Ishikawa (cell line): ENCODE measurements at regions not wholly inside any gene's neighbourhood (a gene's known extent, or its start where the extent isn't known, plus 50 kb on each side); places are given as distances from the start of the nearest gene placed in this dataset.

Experiments
- CEBPB ChIP-seq: IDR thresholded peaks from 2 replicates; pipeline ENCODE4 v1.6.1; 2012
- FOXM1 ChIP-seq: IDR thresholded peaks from 2 replicates; pipeline ENCODE4 v1.6.1; 2012; ENCODE audit warnings: low read depth, borderline replicate concordance
- MAX ChIP-seq: IDR thresholded peaks from 2 replicates; pipeline ENCODE4 v1.6.1; 2012
- NFIC ChIP-seq: IDR thresholded peaks from 2 replicates; pipeline ENCODE4 v1.6.1; 2012
- TAF1 ChIP-seq: IDR thresholded peaks from 2 replicates; pipeline ENCODE4 v1.6.1; 2012; ENCODE audit warnings: low read depth, mild to moderate bottlenecking
- TEAD4 ChIP-seq: IDR thresholded peaks from 2 replicates; pipeline ENCODE4 v1.6.1; 2012
- USF1 ChIP-seq: IDR thresholded peaks from 2 replicates; pipeline ENCODE4 v1.6.1; 2012
- YY1 ChIP-seq: IDR thresholded peaks from 2 replicates; pipeline ENCODE4 v1.6.1; 2012; ENCODE audit warnings: low read depth
- TF ChIP-seq, protein P1 (sequence below): IDR thresholded peaks from 2 replicates; pipeline ENCODE4 v1.6.1; 2012; ENCODE audit warnings: low read depth, mild to moderate bottlenecking

GRCh38 chr9:118938581-118938980 is 430.7 kb downstream of the BRINP1 start:
- TF ChIP-seq NFIC (no peak), MAX (no peak), YY1 (no peak), USF1 (no peak), TEAD4 (no peak), FOXM1 (no peak), TAF1 (no peak), CEBPB (no peak)
- TF ChIP-seq, protein P1, sequence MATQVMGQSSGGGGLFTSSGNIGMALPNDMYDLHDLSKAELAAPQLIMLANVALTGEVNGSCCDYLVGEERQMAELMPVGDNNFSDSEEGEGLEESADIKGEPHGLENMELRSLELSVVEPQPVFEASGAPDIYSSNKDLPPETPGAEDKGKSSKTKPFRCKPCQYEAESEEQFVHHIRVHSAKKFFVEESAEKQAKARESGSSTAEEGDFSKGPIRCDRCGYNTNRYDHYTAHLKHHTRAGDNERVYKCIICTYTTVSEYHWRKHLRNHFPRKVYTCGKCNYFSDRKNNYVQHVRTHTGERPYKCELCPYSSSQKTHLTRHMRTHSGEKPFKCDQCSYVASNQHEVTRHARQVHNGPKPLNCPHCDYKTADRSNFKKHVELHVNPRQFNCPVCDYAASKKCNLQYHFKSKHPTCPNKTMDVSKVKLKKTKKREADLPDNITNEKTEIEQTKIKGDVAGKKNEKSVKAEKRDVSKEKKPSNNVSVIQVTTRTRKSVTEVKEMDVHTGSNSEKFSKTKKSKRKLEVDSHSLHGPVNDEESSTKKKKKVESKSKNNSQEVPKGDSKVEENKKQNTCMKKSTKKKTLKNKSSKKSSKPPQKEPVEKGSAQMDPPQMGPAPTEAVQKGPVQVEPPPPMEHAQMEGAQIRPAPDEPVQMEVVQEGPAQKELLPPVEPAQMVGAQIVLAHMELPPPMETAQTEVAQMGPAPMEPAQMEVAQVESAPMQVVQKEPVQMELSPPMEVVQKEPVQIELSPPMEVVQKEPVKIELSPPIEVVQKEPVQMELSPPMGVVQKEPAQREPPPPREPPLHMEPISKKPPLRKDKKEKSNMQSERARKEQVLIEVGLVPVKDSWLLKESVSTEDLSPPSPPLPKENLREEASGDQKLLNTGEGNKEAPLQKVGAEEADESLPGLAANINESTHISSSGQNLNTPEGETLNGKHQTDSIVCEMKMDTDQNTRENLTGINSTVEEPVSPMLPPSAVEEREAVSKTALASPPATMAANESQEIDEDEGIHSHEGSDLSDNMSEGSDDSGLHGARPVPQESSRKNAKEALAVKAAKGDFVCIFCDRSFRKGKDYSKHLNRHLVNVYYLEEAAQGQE: no peak
